ENCODE measurements at regions not wholly inside any gene's neighbourhood (a gene's known extent, or its start where the extent isn't known, plus 50 kb on each side); places are given as distances from the start of the nearest gene placed in this dataset.

DNA sequence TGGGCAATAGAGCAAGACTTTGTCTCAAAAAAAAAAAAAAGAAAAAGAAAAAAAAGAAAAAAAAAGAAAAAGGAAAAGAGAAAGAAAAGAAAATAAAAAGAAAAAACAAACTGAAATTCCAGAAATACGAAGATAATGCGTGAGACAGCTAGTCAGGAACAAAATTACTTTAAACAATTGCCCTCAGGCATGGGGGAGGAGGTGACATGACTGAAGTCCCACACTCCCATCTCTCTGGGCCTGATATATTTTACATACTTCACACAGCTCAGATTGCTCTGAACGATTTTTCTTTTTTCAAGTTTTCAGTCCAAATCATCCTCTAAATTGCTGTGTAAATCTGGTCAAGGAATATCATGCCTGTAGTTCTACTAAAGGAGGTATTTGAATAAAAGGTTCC lies 409.5 kb upstream of the DEPDC1 start:
- TF ChIP-seq, protein P1, sequence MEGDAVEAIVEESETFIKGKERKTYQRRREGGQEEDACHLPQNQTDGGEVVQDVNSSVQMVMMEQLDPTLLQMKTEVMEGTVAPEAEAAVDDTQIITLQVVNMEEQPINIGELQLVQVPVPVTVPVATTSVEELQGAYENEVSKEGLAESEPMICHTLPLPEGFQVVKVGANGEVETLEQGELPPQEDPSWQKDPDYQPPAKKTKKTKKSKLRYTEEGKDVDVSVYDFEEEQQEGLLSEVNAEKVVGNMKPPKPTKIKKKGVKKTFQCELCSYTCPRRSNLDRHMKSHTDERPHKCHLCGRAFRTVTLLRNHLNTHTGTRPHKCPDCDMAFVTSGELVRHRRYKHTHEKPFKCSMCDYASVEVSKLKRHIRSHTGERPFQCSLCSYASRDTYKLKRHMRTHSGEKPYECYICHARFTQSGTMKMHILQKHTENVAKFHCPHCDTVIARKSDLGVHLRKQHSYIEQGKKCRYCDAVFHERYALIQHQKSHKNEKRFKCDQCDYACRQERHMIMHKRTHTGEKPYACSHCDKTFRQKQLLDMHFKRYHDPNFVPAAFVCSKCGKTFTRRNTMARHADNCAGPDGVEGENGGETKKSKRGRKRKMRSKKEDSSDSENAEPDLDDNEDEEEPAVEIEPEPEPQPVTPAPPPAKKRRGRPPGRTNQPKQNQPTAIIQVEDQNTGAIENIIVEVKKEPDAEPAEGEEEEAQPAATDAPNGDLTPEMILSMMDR (IDR thresholded peaks at IDR 0.05; ENCODE audit: low read depth, low read length, missing input control) = no peak
- TF ChIP-seq TAF1 (conservative IDR thresholded peaks at IDR 0.05) (no peak), NR2F2 (IDR thresholded peaks at IDR 0.05) (no peak), RAD21 (IDR thresholded peaks at IDR 0.05) (no peak), GABPA (IDR thresholded peaks at IDR 0.05 in 1 of 2, conservative IDR thresholded peaks at IDR 0.05 in 1 of 2) (no peak)
- TF ChIP-seq, protein P2, sequence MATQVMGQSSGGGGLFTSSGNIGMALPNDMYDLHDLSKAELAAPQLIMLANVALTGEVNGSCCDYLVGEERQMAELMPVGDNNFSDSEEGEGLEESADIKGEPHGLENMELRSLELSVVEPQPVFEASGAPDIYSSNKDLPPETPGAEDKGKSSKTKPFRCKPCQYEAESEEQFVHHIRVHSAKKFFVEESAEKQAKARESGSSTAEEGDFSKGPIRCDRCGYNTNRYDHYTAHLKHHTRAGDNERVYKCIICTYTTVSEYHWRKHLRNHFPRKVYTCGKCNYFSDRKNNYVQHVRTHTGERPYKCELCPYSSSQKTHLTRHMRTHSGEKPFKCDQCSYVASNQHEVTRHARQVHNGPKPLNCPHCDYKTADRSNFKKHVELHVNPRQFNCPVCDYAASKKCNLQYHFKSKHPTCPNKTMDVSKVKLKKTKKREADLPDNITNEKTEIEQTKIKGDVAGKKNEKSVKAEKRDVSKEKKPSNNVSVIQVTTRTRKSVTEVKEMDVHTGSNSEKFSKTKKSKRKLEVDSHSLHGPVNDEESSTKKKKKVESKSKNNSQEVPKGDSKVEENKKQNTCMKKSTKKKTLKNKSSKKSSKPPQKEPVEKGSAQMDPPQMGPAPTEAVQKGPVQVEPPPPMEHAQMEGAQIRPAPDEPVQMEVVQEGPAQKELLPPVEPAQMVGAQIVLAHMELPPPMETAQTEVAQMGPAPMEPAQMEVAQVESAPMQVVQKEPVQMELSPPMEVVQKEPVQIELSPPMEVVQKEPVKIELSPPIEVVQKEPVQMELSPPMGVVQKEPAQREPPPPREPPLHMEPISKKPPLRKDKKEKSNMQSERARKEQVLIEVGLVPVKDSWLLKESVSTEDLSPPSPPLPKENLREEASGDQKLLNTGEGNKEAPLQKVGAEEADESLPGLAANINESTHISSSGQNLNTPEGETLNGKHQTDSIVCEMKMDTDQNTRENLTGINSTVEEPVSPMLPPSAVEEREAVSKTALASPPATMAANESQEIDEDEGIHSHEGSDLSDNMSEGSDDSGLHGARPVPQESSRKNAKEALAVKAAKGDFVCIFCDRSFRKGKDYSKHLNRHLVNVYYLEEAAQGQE (IDR thresholded peaks at IDR 0.05) = no peak
- TF ChIP-seq, protein P3, sequence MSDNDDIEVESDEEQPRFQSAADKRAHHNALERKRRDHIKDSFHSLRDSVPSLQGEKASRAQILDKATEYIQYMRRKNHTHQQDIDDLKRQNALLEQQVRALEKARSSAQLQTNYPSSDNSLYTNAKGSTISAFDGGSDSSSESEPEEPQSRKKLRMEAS (IDR thresholded peaks at IDR 0.05) = no peak
- TF ChIP-seq, protein P4, sequence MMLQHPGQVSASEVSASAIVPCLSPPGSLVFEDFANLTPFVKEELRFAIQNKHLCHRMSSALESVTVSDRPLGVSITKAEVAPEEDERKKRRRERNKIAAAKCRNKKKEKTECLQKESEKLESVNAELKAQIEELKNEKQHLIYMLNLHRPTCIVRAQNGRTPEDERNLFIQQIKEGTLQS (IDR thresholded peaks at IDR 0.05) = no peak
